Endothelial cell (in vitro differentiated cells): ENCODE measurements at regions not wholly inside any gene's neighbourhood (a gene's known extent, or its start where the extent isn't known, plus 50 kb on each side); places are given as distances from the start of the nearest gene placed in this dataset.

Experiments
- DNase-seq: peaks from one replicate; pipeline ENCODE4 v3.0.0; 2021; ENCODE audit warnings: low spot score
- H3K27ac Mint-ChIP-seq: one replicate; pipeline ENCODE4 v1.8.0; 2021; ENCODE audit warnings: mixed read lengths, inconsistent platforms; ENCODE audit not compliant: unreplicated experiment
- H3K27me3 Mint-ChIP-seq: one replicate; pipeline ENCODE4 v1.8.0; 2021; ENCODE audit warnings: mild to moderate bottlenecking, moderate library complexity, mixed read lengths, inconsistent platforms; ENCODE audit not compliant: unreplicated experiment
- H3K36me3 Mint-ChIP-seq: one replicate; pipeline ENCODE4 v1.8.0; 2021; ENCODE audit warnings: mild to moderate bottlenecking, low read depth, mixed read lengths, inconsistent platforms; ENCODE audit not compliant: unreplicated experiment
- H3K4me1 Mint-ChIP-seq: one replicate; pipeline ENCODE4 v1.8.0; 2021; ENCODE audit warnings: mild to moderate bottlenecking, mixed read lengths, inconsistent platforms; ENCODE audit not compliant: unreplicated experiment
- H3K4me3 Mint-ChIP-seq: one replicate; pipeline ENCODE4 v1.8.0; 2021; ENCODE audit warnings: mild to moderate bottlenecking, mixed read lengths, inconsistent platforms; ENCODE audit not compliant: unreplicated experiment
- H3K9me3 Mint-ChIP-seq: one replicate; pipeline ENCODE4 v1.8.0; 2021; ENCODE audit warnings: mixed read lengths, inconsistent platforms; ENCODE audit not compliant: unreplicated experiment
- TF ChIP-seq, protein P1 (sequence below): fragments of 200-600 bp; sonication (generic); IDR thresholded peaks from one replicate; pipeline ENCODE4 v1.5.0; 2021; ENCODE audit warnings: antibody characterized with exemption; ENCODE audit not compliant: unreplicated experiment

- Mint-ChIP-seq H3K27ac (no peak overlapping the region), H3K36me3 (no peaks in the 10 kb centered on the region), H3K4me1 (peaks cover 11% of the 10 kb centered on the region), H3K9me3 (no peaks in the 10 kb centered on the region), H3K4me3 (no peak overlapping the region), H3K27me3 (peaks cover 3% of the 10 kb centered on the region)
- TF ChIP-seq, protein P1, sequence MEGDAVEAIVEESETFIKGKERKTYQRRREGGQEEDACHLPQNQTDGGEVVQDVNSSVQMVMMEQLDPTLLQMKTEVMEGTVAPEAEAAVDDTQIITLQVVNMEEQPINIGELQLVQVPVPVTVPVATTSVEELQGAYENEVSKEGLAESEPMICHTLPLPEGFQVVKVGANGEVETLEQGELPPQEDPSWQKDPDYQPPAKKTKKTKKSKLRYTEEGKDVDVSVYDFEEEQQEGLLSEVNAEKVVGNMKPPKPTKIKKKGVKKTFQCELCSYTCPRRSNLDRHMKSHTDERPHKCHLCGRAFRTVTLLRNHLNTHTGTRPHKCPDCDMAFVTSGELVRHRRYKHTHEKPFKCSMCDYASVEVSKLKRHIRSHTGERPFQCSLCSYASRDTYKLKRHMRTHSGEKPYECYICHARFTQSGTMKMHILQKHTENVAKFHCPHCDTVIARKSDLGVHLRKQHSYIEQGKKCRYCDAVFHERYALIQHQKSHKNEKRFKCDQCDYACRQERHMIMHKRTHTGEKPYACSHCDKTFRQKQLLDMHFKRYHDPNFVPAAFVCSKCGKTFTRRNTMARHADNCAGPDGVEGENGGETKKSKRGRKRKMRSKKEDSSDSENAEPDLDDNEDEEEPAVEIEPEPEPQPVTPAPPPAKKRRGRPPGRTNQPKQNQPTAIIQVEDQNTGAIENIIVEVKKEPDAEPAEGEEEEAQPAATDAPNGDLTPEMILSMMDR, result no peak
- DNase-seq, result no peak
Measured at GRCh38 chr6:113662688-113663333, 194.3 kb upstream of the MARCKS start.

GRCh38 chr6:113664909-113665308, 192.2 kb upstream of the MARCKS start:
- H3K9me3 Mint-ChIP-seq, result no peaks in the 10 kb centered on the region
- peaks cover 11% of the 10 kb centered on the region for H3K4me1 Mint-ChIP-seq
- H3K27me3 Mint-ChIP-seq, result peaks cover 5% of the 10 kb centered on the region
- H3K36me3 Mint-ChIP-seq, result no peaks in the 10 kb centered on the region
- no peak for DNase-seq
- no peak overlapping the region for H3K27ac Mint-ChIP-seq
- no peak overlapping the region for H3K4me3 Mint-ChIP-seq
- TF ChIP-seq, protein P1, result no peak

DNA sequence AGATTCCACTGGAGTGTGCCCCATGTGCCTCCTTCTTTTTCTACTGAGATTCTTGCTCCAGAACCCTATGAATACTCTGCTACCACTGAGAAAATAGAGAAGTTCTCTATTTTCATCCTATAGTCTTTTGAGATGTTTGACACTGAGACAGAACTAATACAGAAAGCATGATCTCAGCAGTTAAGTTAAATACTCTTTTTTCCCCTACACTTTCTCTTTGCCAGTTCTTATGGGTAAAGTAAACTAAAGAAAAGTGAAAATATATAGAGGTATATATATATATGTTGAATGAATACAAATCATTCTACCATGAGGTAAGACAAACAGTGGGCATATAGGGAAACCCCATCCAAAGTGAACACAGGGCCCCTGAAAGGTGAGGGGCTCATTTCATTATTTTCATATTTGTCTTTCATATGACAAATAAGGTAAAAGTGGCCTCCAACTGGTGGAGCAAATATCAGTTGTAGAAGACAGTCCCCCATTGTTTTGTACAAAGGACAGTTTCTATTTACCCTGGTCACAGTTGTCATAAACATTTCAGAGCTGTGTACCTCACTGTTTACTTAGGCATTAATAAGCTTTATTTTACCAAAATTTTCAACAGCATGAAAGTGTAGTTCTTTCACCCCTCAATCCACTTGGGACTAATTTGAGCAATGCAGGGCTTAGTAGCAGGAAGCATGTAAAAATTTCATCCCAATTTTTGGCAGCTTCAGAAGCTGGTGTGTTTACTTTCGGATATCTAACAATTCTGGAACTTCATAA, 188.3 kb upstream of the MARCKS start:
- TF ChIP-seq, protein P1, result no peak
- DNase-seq, result no peak
- Mint-ChIP-seq H3K9me3 (no peaks in the 10 kb centered on the region), H3K4me3 (no peak overlapping the region), H3K27ac (no peak overlapping the region), H3K27me3 (peaks cover 1% of the 10 kb centered on the region), H3K36me3 (no peaks in the 10 kb centered on the region), H3K4me1 (peaks cover 8% of the 10 kb centered on the region)

DNA sequence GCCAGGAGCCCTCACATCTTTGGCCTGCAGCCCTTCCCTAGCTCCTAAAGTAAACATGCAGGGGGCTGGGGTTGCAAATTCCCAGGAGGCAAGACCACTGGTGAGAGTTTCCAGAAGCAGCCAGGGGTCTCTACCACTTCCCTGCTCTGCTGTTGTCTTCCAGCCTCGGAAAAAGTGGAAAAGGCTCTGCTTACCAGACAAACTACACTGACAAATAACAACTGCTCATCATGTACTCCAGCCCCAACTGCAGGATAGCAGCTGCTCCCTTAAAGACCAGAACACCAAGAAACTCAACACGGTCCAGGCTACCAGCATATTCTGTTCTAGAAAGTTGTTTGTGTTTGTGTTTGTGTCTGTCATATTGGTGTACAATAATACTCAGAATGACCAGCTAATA, 187.5 kb upstream of the MARCKS start:
- H3K27me3 Mint-ChIP-seq, result peaks cover 1% of the 10 kb centered on the region
- no peaks in the 10 kb centered on the region for H3K36me3 Mint-ChIP-seq
- H3K4me1 Mint-ChIP-seq, result peaks cover 8% of the 10 kb centered on the region
- DNase-seq, result no peak
- H3K27ac Mint-ChIP-seq, result no peak overlapping the region
- no peaks in the 10 kb centered on the region for H3K9me3 Mint-ChIP-seq
- no peak overlapping the region for H3K4me3 Mint-ChIP-seq
- TF ChIP-seq, protein P1, result no peak

GRCh38 chr6:113671421-113671820, 185.7 kb upstream of the MARCKS start:
- TF ChIP-seq, protein P1, result no peak
- no peak overlapping the region for H3K4me3 Mint-ChIP-seq

More at GRCh38 chr6:113671421-113671820, 185.7 kb upstream of the MARCKS start:
- no peak for DNase-seq
- Mint-ChIP-seq H3K4me1 (peaks cover 8% of the 10 kb centered on the region), H3K36me3 (no peaks in the 10 kb centered on the region), H3K27ac (no peak overlapping the region), H3K27me3 (peaks cover 1% of the 10 kb centered on the region), H3K9me3 (no peaks in the 10 kb centered on the region)
